SK-N-MC (cell line): ENCODE measurements at regions not wholly inside any gene's neighbourhood (a gene's known extent, or its start where the extent isn't known, plus 50 kb on each side); places are given as distances from the start of the nearest gene placed in this dataset.
"Not testable (repeated sequence)": the region's sequence is repeated elsewhere in the genome, so short reads cannot be mapped to it uniquely, and the experiment has no call there.

ENCODE experiments used
- EZH2 ChIP-seq: fragments of 200-600 bp; sonication (generic); IDR thresholded peaks from one replicate; pipeline ENCODE4 v1.6.1; 2017; ENCODE audit warnings: antibody characterized with exemption
- POLR2AphosphoS5 ChIP-seq: IDR thresholded peaks from 2 replicates; pipeline ENCODE4 v1.6.1; 2012; ENCODE audit warnings: mild to moderate bottlenecking, low read depth, low read length, borderline replicate concordance

DNA sequence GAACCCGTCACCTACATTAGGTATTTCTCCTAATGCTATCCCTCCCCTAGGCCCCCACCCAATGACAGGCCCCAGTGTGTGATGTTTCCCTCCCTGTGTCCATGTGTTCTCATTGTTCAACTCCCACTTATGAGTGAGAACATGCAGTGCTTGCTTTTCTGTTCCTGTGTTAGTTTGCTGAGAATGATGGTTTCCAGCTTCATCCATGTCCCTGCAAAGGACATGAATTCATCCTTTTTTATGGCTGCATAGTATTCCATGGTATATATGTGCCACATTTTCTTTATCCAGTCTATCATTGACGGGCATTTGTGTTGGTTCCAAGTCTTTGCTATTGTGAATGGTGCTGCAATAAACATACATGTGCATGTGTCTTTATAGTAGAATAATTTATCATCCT lies 163.2 kb upstream of the LMO3 start:
- not testable (repeated sequence) for TF ChIP-seq EZH2, POLR2AphosphoS5
